NB4 (cell line): ENCODE measurements at regions not wholly inside any gene's neighbourhood (a gene's known extent, or its start where the extent isn't known, plus 50 kb on each side); places are given as distances from the start of the nearest gene placed in this dataset.

ENCODE experiments used
- CTCF ChIP-seq: IDR thresholded peaks from one replicate; pipeline ENCODE4 v1.5.1; 2012; ENCODE audit warnings: low read depth, low read length
- MAX ChIP-seq: IDR thresholded peaks from 2 replicates; pipeline ENCODE4 v1.6.1; 2011; ENCODE audit warnings: low read depth, low read length
- MYC ChIP-seq: IDR thresholded peaks from 2 replicates; pipeline ENCODE4 v1.6.1; 2011; ENCODE audit warnings: low read depth, low read length
- POLR2A ChIP-seq: IDR thresholded peaks from 2 replicates; pipeline ENCODE4 v1.6.1; 2011; ENCODE audit warnings: mild to moderate bottlenecking; ENCODE audit not compliant: insufficient read length; ENCODE audit errors: extremely low read depth

- no peak for TF ChIP-seq CTCF
- no peak for TF ChIP-seq POLR2A
- no peak for TF ChIP-seq MAX
- no peak for TF ChIP-seq MYC
Observed at GRCh38 chr16:51870296-51870854, 676.6 kb downstream of the TOX3 start.
